Stimulated activated CD8-positive, alpha-beta memory T cell treated with anti-CD3 and anti-CD28 coated beads, Interleukin-4, amount 100 ng/mL, for 1 hour (primary cell): ENCODE measurements at regions not wholly inside any gene's neighbourhood (a gene's known extent, or its start where the extent isn't known, plus 50 kb on each side); places are given as distances from the start of the nearest gene placed in this dataset.

ENCODE experiments used
- DNase-seq, 2 donors: peaks; one replicate each; pipeline ENCODE4 v3.0.0-alpha.2; 2020; ENCODE audit warnings: low read depth in 2 of 2, low spot score in 1 of 2

DNA sequence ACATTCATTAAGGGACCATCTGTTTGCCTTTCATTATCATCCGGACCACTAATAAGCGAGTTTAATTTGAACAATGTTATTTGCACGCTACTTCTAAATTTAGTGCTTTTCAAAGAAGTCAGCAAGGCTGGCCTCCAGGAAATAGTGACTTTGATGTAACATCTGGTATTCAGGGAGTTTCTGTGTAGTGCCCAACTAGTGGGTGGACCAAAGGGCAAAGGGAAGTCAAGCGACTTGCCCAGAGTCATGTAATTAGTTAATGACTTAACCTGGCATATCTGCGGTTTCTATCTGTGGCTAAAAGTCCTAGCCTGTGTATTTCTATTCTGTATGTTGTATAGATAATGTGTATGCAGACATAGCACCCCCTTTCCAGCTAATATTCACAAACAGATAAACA, 56.3 kb upstream of the LCORL start:
- DNase-seq: no peak

- DNase-seq: no peak
Measured at GRCh38 chr4:18075823-18076433, 54.4 kb upstream of the LCORL start.

DNA sequence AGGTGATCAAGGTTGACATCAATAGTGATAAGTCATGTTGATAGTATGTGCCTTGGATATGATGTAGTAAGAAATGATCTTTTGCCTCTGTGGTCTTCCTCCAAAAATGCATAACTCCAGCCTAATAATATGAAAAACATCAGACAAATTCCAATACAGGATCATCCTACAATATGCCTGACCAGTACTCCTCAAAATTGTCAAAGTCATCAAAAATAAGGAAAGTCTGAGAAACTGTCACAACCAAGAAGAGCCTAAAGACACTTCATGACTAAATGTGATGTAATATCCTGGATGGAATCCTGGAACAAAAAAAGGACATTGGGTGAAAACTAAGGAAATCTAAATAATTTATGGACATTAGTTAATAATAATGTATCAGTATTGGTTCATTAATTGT, 50.3 kb upstream of the LCORL start:
- DNase-seq: no peak
